ENCODE measurements at regions not wholly inside any gene's neighbourhood (a gene's known extent, or its start where the extent isn't known, plus 50 kb on each side); places are given as distances from the start of the nearest gene placed in this dataset.

GRCh38 chr20:60113024-60113724, 155.0 kb downstream of the CDH26 start:
- TF ChIP-seq CTCF (IDR thresholded peaks at IDR 0.05) (no peak), POLR2AphosphoS5 (IDR thresholded peaks at IDR 0.05) (no peak), POLR2A (IDR thresholded peaks at IDR 0.05) (no peak)

All from stomach (tissue), 4 donors.